HepG2 (cell line): ENCODE measurements at regions not wholly inside any gene's neighbourhood (a gene's known extent, or its start where the extent isn't known, plus 50 kb on each side); places are given as distances from the start of the nearest gene placed in this dataset.

Experiments used
- ATAC-seq: fragments of 200-7000 bp; cut with Tn5 transposase; 3 replicates; pipeline ENCODE4 v1.9.1; 2020; ENCODE audit warnings: mild to moderate bottlenecking, moderate library complexity
- BruUV-seq: library from RNA; stranded (reverse); fragments of 400-500 nt; replicated peaks from 2 replicates; lab custom pipeline; 2021; lab: Mats Ljungman, UMichigan
- CTCF ChIA-PET: fragments of 300-600 bp; formaldehyde crosslinking; extraction: SDS; loops from one replicate; lab custom pipeline; 2021; ENCODE audit warnings: low total read pairs, inconsistent platforms, low intra/inter-chr PET ratio; lab: Yijun Ruan, JAX
- POLR2A ChIA-PET: fragments of 350-600 bp; sonication (Branson Sonifier 250); formaldehyde crosslinking; loops from one replicate; lab custom pipeline; 2020; ENCODE audit warnings: antibody characterized with exemption, inconsistent platforms; lab: Yijun Ruan, JAX
- DNase-seq: peaks from one replicate; pipeline ENCODE4 v3.0.0-alpha.2; 2015; ENCODE audit warnings: low spot score
- FAIRE-seq: peaks from 3 replicates; lab custom pipeline; 2011; peaks lifted over from hg19 to GRCh38; lab: Jason Lieb, UNC
- H2AFZ ChIP-seq: one replicate; pipeline ENCODE4 v1.6.1; 2011; ENCODE audit warnings: low read length, inconsistent platforms
- H3K27ac ChIP-seq: fragments of 300-600 bp; 3 replicates; pipeline ENCODE4 v1.8.0; 2011; ENCODE audit warnings: mixed run types, mild to moderate bottlenecking, mixed read lengths, low read length, inconsistent platforms; ENCODE audit not compliant: insufficient read depth; ENCODE audit errors: extremely low read length
- H3K27me3 ChIP-seq, 2 experiments: fragments of 200-600 bp in 1 of 2; 2 replicates in 1 of 2; 3 replicates in 1 of 2; pipeline versions ENCODE4 v1.6.0 to v1.8.0; 2011; ENCODE audit warnings: low read length in 2 of 2, mild to moderate bottlenecking in 2 of 2, moderate library complexity in 2 of 2, inconsistent platforms in 1 of 2; ENCODE audit not compliant: insufficient read depth in 2 of 2, control insufficient read depth in 1 of 2
- H3K36me3 ChIP-seq, 2 experiments: fragments of 200-600 bp in 1 of 2; replicated peaks in 1 of 2; 2 replicates in 1 of 2; 3 replicates in 1 of 2; pipeline versions ENCODE4 v1.5.1 to v1.8.0; 2011; ENCODE audit warnings: low read length in 2 of 2, inconsistent platforms in 1 of 2; ENCODE audit not compliant: insufficient read depth in 2 of 2, control insufficient read depth in 1 of 2
- H3K4me1 ChIP-seq: 2 replicates; pipeline ENCODE4 v1.5.1; 2012; ENCODE audit warnings: low read length, inconsistent platforms; ENCODE audit not compliant: insufficient read depth
- H3K4me2 ChIP-seq: 2 replicates; pipeline ENCODE4 v1.6.0; 2011; ENCODE audit warnings: low read depth, low read length, inconsistent platforms
- H3K4me3 ChIP-seq, 3 experiments: fragments of 200-600 bp in 1 of 3; sonication (generic), shearing (Covaris generic) in 1 of 3; replicated peaks in 1 of 3; 2 replicates each; pipeline ENCODE4 v1.5.1; 2011 to 2016; ENCODE audit warnings: low read length in 3 of 3, inconsistent platforms in 2 of 3, low read depth in 2 of 3, mild to moderate bottlenecking in 2 of 3, control low read depth in 1 of 3, mixed read lengths in 1 of 3; ENCODE audit not compliant: insufficient read depth in 1 of 3
- H3K79me2 ChIP-seq: one replicate; pipeline ENCODE4 v1.6.1; 2011; ENCODE audit warnings: low read length, inconsistent platforms; ENCODE audit not compliant: insufficient read depth
- H3K9ac ChIP-seq: 2 replicates; pipeline ENCODE4 v1.6.0; 2011; ENCODE audit warnings: mild to moderate bottlenecking, low read depth, low read length, inconsistent platforms; ENCODE audit not compliant: insufficient read depth
- H3K9me3 ChIP-seq: 2 replicates; pipeline ENCODE4 v1.5.1; 2012; ENCODE audit warnings: mild to moderate bottlenecking, low read length
- H4K20me1 ChIP-seq: 2 replicates; pipeline ENCODE4 v1.6.0; 2011; ENCODE audit warnings: inconsistent platforms, mild to moderate bottlenecking, low read length, moderate library complexity; ENCODE audit not compliant: insufficient read depth
- ATF7-NPFF ChIP-seq: sonication (generic); formaldehyde crosslinking; IDR thresholded peaks from 2 replicates; pipeline ENCODE4 v1.8.1; 2023; ENCODE audit warnings: mild to moderate bottlenecking, low read depth, missing genetic modification reagents, moderate library complexity
- ETV6 ChIP-seq: sonication (generic); formaldehyde crosslinking; conservative IDR thresholded peaks from 2 replicates; pipeline ENCODE4 v1.4.0; 2020; ENCODE audit warnings: missing genetic modification reagents
- NCOR1 ChIP-seq: fragments of 200-600 bp; sonication (generic); IDR thresholded peaks from 2 replicates; pipeline ENCODE4 v1.7.0; 2017; ENCODE audit warnings: antibody characterized with exemption, low read length, borderline replicate concordance
- SALL2 ChIP-seq: sonication (generic); formaldehyde crosslinking; IDR thresholded peaks from 2 replicates; pipeline ENCODE4 v1.8.1; 2023; ENCODE audit warnings: mild to moderate bottlenecking, missing genetic modification reagents, inconsistent platforms
- TAF15 ChIP-seq: fragments of 200-400 bp; formaldehyde crosslinking; IDR thresholded peaks from one replicate; pipeline ENCODE4 v1.6.1; 2018; ENCODE audit warnings: mild to moderate bottlenecking, low read depth, low read length; ENCODE audit not compliant: poor library complexity, severe bottlenecking
- ZFP62 ChIP-seq: sonication (generic); formaldehyde crosslinking; IDR thresholded peaks from 2 replicates; pipeline ENCODE4 v1.4.0; 2020; ENCODE audit warnings: missing genetic modification reagents
- ZMAT5 ChIP-seq: sonication (generic); formaldehyde crosslinking; IDR thresholded peaks from 2 replicates; pipeline ENCODE4 v1.5.0; 2020; ENCODE audit warnings: mild to moderate bottlenecking, low read depth, missing genetic modification reagents, borderline replicate concordance
- ZNF460 ChIP-seq: sonication (generic); formaldehyde crosslinking; IDR thresholded peaks from 2 replicates; pipeline ENCODE4 v1.5.1; 2020; ENCODE audit warnings: missing genetic modification reagents, mild to moderate bottlenecking, borderline replicate concordance
- ZNF577 ChIP-seq: sonication (generic); formaldehyde crosslinking; IDR thresholded peaks from 2 replicates; pipeline ENCODE4 v1.4.0; 2020; ENCODE audit warnings: mild to moderate bottlenecking, low read depth, missing genetic modification reagents, borderline replicate concordance
- ZNF619 ChIP-seq: sonication (generic); formaldehyde crosslinking; IDR thresholded peaks from 2 replicates; pipeline ENCODE4 v1.4.0; 2020; ENCODE audit warnings: mild to moderate bottlenecking, missing genetic modification reagents
- ZNF782 ChIP-seq: sonication (generic); formaldehyde crosslinking; IDR thresholded peaks from 2 replicates; pipeline ENCODE4 v1.4.0; 2020; ENCODE audit warnings: missing genetic modification reagents, mild to moderate bottlenecking, borderline replicate concordance
- WGBS: methylation state at CpG from one replicate; pipeline ENCODE4 v1.1.6; 2017; ENCODE audit warnings: low lambda C conversion rate; 5-methylcytosine and 5-hydroxymethylcytosine counted together
- in situ Hi-C: cut with HindIII; loops from 2 replicates; pipeline ENCODE4 v1.10.0; 2017; ENCODE audit warnings: low pct_unique_long_range_greater_than_20kb; ENCODE audit not compliant: extremely low pct_ligation_motif_present
- intact Hi-C: fragments of 100-400 bp; cut with micrococcal nuclease; formaldehyde crosslinking; loops from one replicate; pipeline ENCODE4 v1.10.0; 2022; ENCODE audit not compliant: unreplicated experiment
- TF ChIP-seq, protein P1 (sequence below): sonication (generic); formaldehyde crosslinking; IDR thresholded peaks from 2 replicates; pipeline ENCODE4 v1.4.0; 2020; ENCODE audit warnings: mild to moderate bottlenecking, missing genetic modification reagents
- TF ChIP-seq, protein P2 (sequence below): sonication (generic); formaldehyde crosslinking; IDR thresholded peaks from 2 replicates; pipeline ENCODE4 v1.8.0; 2022; ENCODE audit warnings: low read depth, missing genetic modification reagents

- Histone ChIP-seq H3K9ac (no peak overlapping the region), H3K4me2 (no peak overlapping the region), H3K4me1 (no peaks in the 10 kb centered on the region), H2AFZ (no peak overlapping the region), H3K79me2 (no peaks in the 10 kb centered on the region), H3K9me3 (peaks cover 63% of the 10 kb centered on the region), H3K4me3 (no peak overlapping the region), H3K27me3 (no peaks in the 10 kb centered on the region), H3K36me3 (no peaks in the 10 kb centered on the region), H4K20me1 (no peaks in the 10 kb centered on the region), H3K27ac (no peak overlapping the region)
- 28% methylated on average over 3 of the region's 3 CpGs for WGBS
- intact Hi-C loops, result no loop called here
- ChIA-PET CTCF (no interaction called here), POLR2A (no interaction called here)
- DNase-seq (no peak), FAIRE-seq (no peak), ATAC-seq (no peak)
- BruUV-seq, result no TSS peak
- in situ Hi-C loops, result no loop called here
- TF ChIP-seq ZNF782 (no peak), ZFP62 (no peak), SALL2 (CRISPR knock-in tag) (no peak), ZNF460 (CRISPR knock-in tag) (no peak)
Measured at GRCh38 chr1:78765489-78765888, 115.9 kb downstream of the IFI44 start.

GRCh38 chr1:78779831-78780230, 130.2 kb downstream of the IFI44 start:
- Histone ChIP-seq H2AFZ (no peak overlapping the region), H3K36me3 (no peaks in the 10 kb centered on the region), H4K20me1 (no peaks in the 10 kb centered on the region), H3K4me3 (no peak overlapping the region), H3K9ac (no peak overlapping the region), H3K27ac (no peak overlapping the region), H3K79me2 (no peaks in the 10 kb centered on the region), H3K27me3 (no peaks in the 10 kb centered on the region), H3K4me2 (no peak overlapping the region), H3K4me1 (no peaks in the 10 kb centered on the region), H3K9me3 (peaks cover 55% of the 10 kb centered on the region)
- ChIA-PET POLR2A (no interaction called here), CTCF (no interaction called here)
- ATAC-seq (no peak), DNase-seq (no peak), FAIRE-seq (no peak)
- BruUV-seq, result no TSS peak
- in situ Hi-C loops, result no loop called here
- 2% methylated on average over 2 of the region's 2 CpGs for WGBS
- TF ChIP-seq ATF7-NPFF (CRISPR knock-in tag) (no peak), ZNF619 (CRISPR knock-in tag) (no peak), NCOR1 (no peak), ETV6 (no peak), ZMAT5 (CRISPR knock-in tag) (no peak), ZNF577 (no peak), TAF15 (no peak)
- TF ChIP-seq, protein P1, sequence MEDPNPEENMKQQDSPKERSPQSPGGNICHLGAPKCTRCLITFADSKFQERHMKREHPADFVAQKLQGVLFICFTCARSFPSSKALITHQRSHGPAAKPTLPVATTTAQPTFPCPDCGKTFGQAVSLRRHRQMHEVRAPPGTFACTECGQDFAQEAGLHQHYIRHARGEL (CRISPR knock-in tag), result no peak
- TF ChIP-seq, protein P2, sequence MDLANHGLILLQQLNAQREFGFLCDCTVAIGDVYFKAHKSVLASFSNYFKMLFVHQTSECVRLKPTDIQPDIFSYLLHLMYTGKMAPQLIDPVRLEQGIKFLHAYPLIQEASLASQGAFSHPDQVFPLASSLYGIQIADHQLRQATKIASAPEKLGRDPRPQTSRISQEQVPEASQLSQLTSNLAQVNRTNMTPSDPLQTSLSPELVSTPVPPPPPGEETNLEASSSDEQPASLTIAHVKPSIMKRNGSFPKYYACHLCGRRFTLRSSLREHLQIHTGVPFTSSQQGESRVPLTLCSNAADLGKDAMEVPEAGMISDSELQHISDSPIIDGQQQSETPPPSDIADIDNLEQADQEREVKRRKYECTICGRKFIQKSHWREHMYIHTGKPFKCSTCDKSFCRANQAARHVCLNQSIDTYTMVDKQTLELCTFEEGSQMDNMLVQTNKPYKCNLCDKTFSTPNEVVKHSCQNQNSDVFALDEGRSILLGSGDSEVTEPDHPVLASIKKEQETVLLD (CRISPR knock-in tag), result no peak
- intact Hi-C loops, result no loop called here
